ENCODE measurements at regions not wholly inside any gene's neighbourhood (a gene's known extent, or its start where the extent isn't known, plus 50 kb on each side); places are given as distances from the start of the nearest gene placed in this dataset.
"Not testable (repeated sequence)": the region's sequence is repeated elsewhere in the genome, so short reads cannot be mapped to it uniquely, and the experiment has no call there.

DNA sequence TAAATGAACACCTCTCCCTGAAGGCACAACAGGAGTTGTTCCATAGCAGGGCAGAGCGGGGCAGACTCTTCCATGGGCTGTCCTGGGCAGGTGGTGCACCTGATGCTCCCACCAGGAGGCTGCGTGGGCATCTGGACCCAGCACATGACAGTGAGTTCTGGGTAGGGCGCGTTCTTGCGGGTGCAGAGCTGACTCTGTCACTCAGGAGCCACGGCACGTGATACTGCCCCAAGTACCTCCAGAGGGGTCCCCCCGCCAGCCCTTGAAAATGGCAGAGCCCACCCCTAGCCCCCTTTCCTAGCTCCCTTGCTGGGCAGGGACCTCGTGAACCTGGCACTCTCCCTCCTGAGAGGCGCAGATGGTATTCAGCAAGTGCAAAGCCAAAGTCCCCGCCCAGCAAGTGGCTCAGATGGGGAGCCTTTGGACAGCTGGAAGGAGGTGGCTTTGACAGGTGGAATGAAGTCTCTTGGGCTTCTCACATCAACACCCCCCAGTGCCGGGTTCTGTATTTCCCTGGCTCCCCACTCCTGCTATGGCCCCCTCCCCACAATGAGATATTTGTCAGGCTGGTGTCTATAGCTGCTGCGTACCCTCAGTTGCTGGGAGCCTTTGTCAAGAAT is 172.1 kb downstream of the TBC1D2B start:
- intact Hi-C loops (cut with DNase I) = no loop called here
- no peak for TF ChIP-seq CTCF (IDR thresholded peaks at IDR 0.05)
- no peaks in the 10 kb centered on the region for H3K36me3 ChIP-seq
- H3K27me3 ChIP-seq = no peaks in the 10 kb centered on the region
- no peak overlapping the region for H3K4me3 ChIP-seq
- no peaks in the 10 kb centered on the region for H3K9me3 ChIP-seq
- no peak overlapping the region for H3K27ac ChIP-seq
- ATAC-seq (no peak), DNase-seq (peak; percentile 55)
- H3K4me1 ChIP-seq = no peaks in the 10 kb centered on the region

DNA sequence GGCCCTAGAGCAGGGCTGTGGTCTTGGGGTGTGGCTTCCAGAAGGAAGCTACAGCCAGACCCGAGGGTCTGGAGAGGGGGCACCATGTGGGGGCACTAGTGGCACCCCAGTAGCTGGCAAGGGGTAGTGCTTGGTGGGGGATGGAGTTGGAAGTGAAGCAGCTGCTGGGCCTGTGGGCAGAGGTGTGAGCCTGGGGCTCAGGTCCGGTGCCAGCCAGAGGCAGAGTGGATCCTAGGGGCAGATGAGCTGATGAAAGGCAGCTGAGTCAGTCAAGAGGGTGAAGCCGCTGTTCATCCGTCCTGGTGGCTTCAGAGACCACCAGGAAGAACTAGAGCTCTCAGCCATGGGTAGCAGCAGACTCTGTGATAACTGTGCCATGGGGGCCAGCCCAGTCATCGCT is 172.6 kb downstream of the TBC1D2B start:
- Histone ChIP-seq H3K4me3 (no peak overlapping the region), H3K27me3 (no peaks in the 10 kb centered on the region), H3K36me3 (no peaks in the 10 kb centered on the region), H3K4me1 (no peaks in the 10 kb centered on the region), H3K27ac (no peak overlapping the region), H3K9me3 (no peaks in the 10 kb centered on the region)
- ATAC-seq (no peak), DNase-seq (no peak)
- intact Hi-C loops (cut with DNase I) = no loop called here
- no peak for TF ChIP-seq CTCF (IDR thresholded peaks at IDR 0.05)

DNA sequence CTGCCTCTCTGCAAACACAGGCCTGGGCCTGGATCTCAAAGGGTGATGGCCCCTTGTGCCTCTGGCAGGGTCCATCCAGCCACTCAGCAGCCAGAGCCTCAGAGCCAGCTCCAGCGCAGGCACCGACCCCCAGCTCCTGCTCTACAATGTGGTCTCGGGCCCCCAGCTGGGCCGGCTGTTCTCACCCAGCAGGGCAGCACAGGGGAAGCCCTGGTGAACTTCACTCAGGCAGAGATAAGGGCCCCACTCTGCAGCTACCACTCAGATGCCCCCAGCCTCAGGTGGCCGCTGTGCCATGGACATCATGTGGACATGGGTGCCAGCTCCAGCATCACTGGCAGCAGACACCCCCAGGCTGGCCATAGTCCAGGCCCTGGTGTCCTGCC is 173.1 kb downstream of the TBC1D2B start:
- peak; percentile 59 for DNase-seq
- intact Hi-C loops (cut with DNase I) = no loop called here
- Histone ChIP-seq H3K9me3 (no peaks in the 10 kb centered on the region), H3K27me3 (no peaks in the 10 kb centered on the region), H3K27ac (no peak overlapping the region), H3K4me3 (no peak overlapping the region), H3K36me3 (no peaks in the 10 kb centered on the region), H3K4me1 (no peaks in the 10 kb centered on the region)
- no peak for ATAC-seq
- no peak for TF ChIP-seq CTCF (IDR thresholded peaks at IDR 0.05)

- peak; percentile 58 for DNase-seq
These were observed 173.6 kb downstream of the TBC1D2B start for GRCh38 chr15:77903761-77904435.

GRCh38 chr15:77902921-77903760 is 174.4 kb downstream of the TBC1D2B start:
- H3K4me3 ChIP-seq; H3K27ac ChIP-seq; H3K9me3 ChIP-seq; H3K36me3 ChIP-seq; H3K27me3 ChIP-seq; H3K4me1 ChIP-seq; intact Hi-C loops (cut with DNase I): not testable (repeated sequence)
- peak; percentile 61 for DNase-seq
- TF ChIP-seq CTCF (IDR thresholded peaks at IDR 0.05) = peak; percentile 58
- ATAC-seq = peak; percentile 38

More at GRCh38 chr15:77903761-77904435, 173.6 kb downstream of the TBC1D2B start:
- H3K9me3 ChIP-seq; ATAC-seq; intact Hi-C loops (cut with DNase I); H3K27me3 ChIP-seq; H3K27ac ChIP-seq; H3K4me1 ChIP-seq; H3K4me3 ChIP-seq; H3K36me3 ChIP-seq: not testable (repeated sequence)
